ENCODE measurements at regions not wholly inside any gene's neighbourhood (a gene's known extent, or its start where the extent isn't known, plus 50 kb on each side); places are given as distances from the start of the nearest gene placed in this dataset.

- no peaks in the 10 kb centered on the region for H3K4me1 ChIP-seq (replicated peaks)
- no peak overlapping the region for H3K27ac ChIP-seq
- H3K4me3 ChIP-seq = no peak overlapping the region
- no peaks in the 10 kb centered on the region; the same call in 1 of the 2 replicates for H3K27me3 ChIP-seq (replicated peaks)
- DNase-seq (ENCODE audit: low read depth in 1 of 2, low spot score in 2 of 2) = no peak
- H3K9me3 ChIP-seq (replicated peaks) = no peaks in the 10 kb centered on the region
- no peaks in the 10 kb centered on the region for H3K36me3 ChIP-seq
These were observed 230.3 kb downstream of the CENPF start for GRCh38 chr1:214833178-214833756.

- H3K36me3 ChIP-seq = no peaks in the 10 kb centered on the region
- H3K27me3 ChIP-seq (replicated peaks) = no peaks in the 10 kb centered on the region
- DNase-seq (ENCODE audit: low read depth in 1 of 2, low spot score in 2 of 2) = no peak
- H3K4me1 ChIP-seq (replicated peaks) = no peaks in the 10 kb centered on the region
- H3K9me3 ChIP-seq (replicated peaks) = no peaks in the 10 kb centered on the region
- no peak overlapping the region for H3K27ac ChIP-seq
- H3K4me3 ChIP-seq = no peak overlapping the region
These were observed 234.4 kb downstream of the CENPF start for GRCh38 chr1:214837376-214837775.

GRCh38 chr1:214838351-214838750 lies 235.4 kb downstream of the CENPF start:
- no peaks in the 10 kb centered on the region for H3K4me1 ChIP-seq (replicated peaks)

GRCh38 chr1:214840356-214840755 lies 237.4 kb downstream of the CENPF start:
- no peak for DNase-seq (ENCODE audit: low read depth in 1 of 2, low spot score in 2 of 2)
- H3K4me1 ChIP-seq (replicated peaks) = no peaks in the 10 kb centered on the region
- no peak overlapping the region for H3K4me3 ChIP-seq
- H3K27me3 ChIP-seq (replicated peaks) = no peaks in the 10 kb centered on the region
- H3K36me3 ChIP-seq = no peaks in the 10 kb centered on the region
- no peaks in the 10 kb centered on the region for H3K9me3 ChIP-seq (replicated peaks)
- H3K27ac ChIP-seq = no peak overlapping the region

More at GRCh38 chr1:214838351-214838750, 235.4 kb downstream of the CENPF start:
- Histone ChIP-seq H3K27me3 (replicated peaks) (no peaks in the 10 kb centered on the region), H3K27ac (no peak overlapping the region), H3K9me3 (replicated peaks) (no peaks in the 10 kb centered on the region), H3K36me3 (no peaks in the 10 kb centered on the region), H3K4me3 (no peak overlapping the region)
- no peak for DNase-seq (ENCODE audit: low read depth in 1 of 2, low spot score in 2 of 2)

GRCh38 chr1:214842856-214843255 lies 239.7 kb upstream of the KCNK2 start:
- no peaks in the 10 kb centered on the region for H3K9me3 ChIP-seq (replicated peaks)
- DNase-seq (ENCODE audit: low read depth in 1 of 2, low spot score in 2 of 2) = no peak

GRCh38 chr1:214843281-214843680 lies 239.3 kb upstream of the KCNK2 start:
- DNase-seq (ENCODE audit: low read depth in 1 of 2, low spot score in 2 of 2) = no peak
- H3K36me3 ChIP-seq = no peaks in the 10 kb centered on the region
- no peaks in the 10 kb centered on the region for H3K9me3 ChIP-seq (replicated peaks)
- H3K4me1 ChIP-seq (replicated peaks) = no peaks in the 10 kb centered on the region
- no peak overlapping the region for H3K27ac ChIP-seq
- H3K4me3 ChIP-seq = no peak overlapping the region
- no peaks in the 10 kb centered on the region for H3K27me3 ChIP-seq (replicated peaks)

More at GRCh38 chr1:214842856-214843255, 239.7 kb upstream of the KCNK2 start:
- H3K36me3 ChIP-seq = no peaks in the 10 kb centered on the region
- H3K27me3 ChIP-seq (replicated peaks) = no peaks in the 10 kb centered on the region
- H3K4me3 ChIP-seq = no peak overlapping the region
- no peaks in the 10 kb centered on the region for H3K4me1 ChIP-seq (replicated peaks)
- no peak overlapping the region for H3K27ac ChIP-seq

GRCh38 chr1:214844319-214844718 lies 238.2 kb upstream of the KCNK2 start:
- H3K4me3 ChIP-seq = no peak overlapping the region
- no peaks in the 10 kb centered on the region for H3K9me3 ChIP-seq (replicated peaks)
- H3K27ac ChIP-seq = no peak overlapping the region
- no peaks in the 10 kb centered on the region for H3K27me3 ChIP-seq (replicated peaks)
- no peaks in the 10 kb centered on the region for H3K36me3 ChIP-seq
- no peaks in the 10 kb centered on the region for H3K4me1 ChIP-seq (replicated peaks)
- DNase-seq (ENCODE audit: low read depth in 1 of 2, low spot score in 2 of 2) = no peak

- Histone ChIP-seq H3K36me3 (no peaks in the 10 kb centered on the region), H3K4me3 (no peak overlapping the region), H3K27ac (no peak overlapping the region), H3K27me3 (replicated peaks) (no peaks in the 10 kb centered on the region), H3K4me1 (replicated peaks) (no peaks in the 10 kb centered on the region), H3K9me3 (replicated peaks) (no peaks in the 10 kb centered on the region; the same call in 1 of the 2 replicates)
- DNase-seq (ENCODE audit: low read depth in 1 of 2, low spot score in 2 of 2) = no peak
These were observed 236.3 kb upstream of the KCNK2 start for GRCh38 chr1:214846276-214846675.

- Histone ChIP-seq H3K27ac (no peak overlapping the region), H3K4me1 (replicated peaks) (no peaks in the 10 kb centered on the region), H3K36me3 (no peaks in the 10 kb centered on the region), H3K27me3 (replicated peaks) (no peaks in the 10 kb centered on the region), H3K4me3 (no peak overlapping the region), H3K9me3 (replicated peaks) (no peaks in the 10 kb centered on the region; the same call in 1 of the 2 replicates)
- no peak for DNase-seq (ENCODE audit: low read depth in 1 of 2, low spot score in 2 of 2)
These were observed 235.3 kb upstream of the KCNK2 start for GRCh38 chr1:214847071-214847810.

- Histone ChIP-seq H3K4me1 (replicated peaks) (no peaks in the 10 kb centered on the region), H3K27ac (no peak overlapping the region), H3K9me3 (replicated peaks) (no peaks in the 10 kb centered on the region; the same call in 1 of the 2 replicates), H3K4me3 (no peak overlapping the region), H3K36me3 (no peaks in the 10 kb centered on the region), H3K27me3 (replicated peaks) (no peaks in the 10 kb centered on the region)
- DNase-seq (ENCODE audit: low read depth in 1 of 2, low spot score in 2 of 2) = no peak
These were observed 234.4 kb upstream of the KCNK2 start for GRCh38 chr1:214848101-214848500.

- no peaks in the 10 kb centered on the region for H3K4me1 ChIP-seq (replicated peaks)
- no peaks in the 10 kb centered on the region for H3K27me3 ChIP-seq (replicated peaks)
- no peaks in the 10 kb centered on the region; the same call in 1 of the 2 replicates for H3K9me3 ChIP-seq (replicated peaks)
- no peak overlapping the region for H3K27ac ChIP-seq
- DNase-seq (ENCODE audit: low read depth in 1 of 2, low spot score in 2 of 2) = no peak
- H3K4me3 ChIP-seq = no peak overlapping the region
- H3K36me3 ChIP-seq = no peaks in the 10 kb centered on the region
These were observed 232.0 kb upstream of the KCNK2 start for GRCh38 chr1:214850432-214851050.

- Histone ChIP-seq H3K9me3 (replicated peaks) (no peaks in the 10 kb centered on the region; the same call in 1 of the 2 replicates), H3K27me3 (replicated peaks) (no peaks in the 10 kb centered on the region), H3K4me3 (no peak overlapping the region), H3K36me3 (no peaks in the 10 kb centered on the region), H3K27ac (no peak overlapping the region), H3K4me1 (replicated peaks) (no peaks in the 10 kb centered on the region)
- DNase-seq (ENCODE audit: low read depth in 1 of 2, low spot score in 2 of 2) = no peak
These were observed 229.2 kb upstream of the KCNK2 start for GRCh38 chr1:214853340-214853739.

- H3K4me1 ChIP-seq (replicated peaks) = no peaks in the 10 kb centered on the region
- no peaks in the 10 kb centered on the region for H3K27me3 ChIP-seq (replicated peaks)
- H3K27ac ChIP-seq = no peak overlapping the region
- no peak overlapping the region for H3K4me3 ChIP-seq
- H3K36me3 ChIP-seq = no peaks in the 10 kb centered on the region
- H3K9me3 ChIP-seq (replicated peaks) = no peaks in the 10 kb centered on the region; the same call in 1 of the 2 replicates
- no peak for DNase-seq (ENCODE audit: low read depth in 1 of 2, low spot score in 2 of 2)
These were observed 228.2 kb upstream of the KCNK2 start for GRCh38 chr1:214854126-214854875.

All from SJSA1 (cell line).